RWPE1 (cell line): ENCODE measurements at regions not wholly inside any gene's neighbourhood (a gene's known extent, or its start where the extent isn't known, plus 50 kb on each side); places are given as distances from the start of the nearest gene placed in this dataset.

ENCODE experiments used
- CTCF ChIA-PET: fragments of 350-600 bp; sonication (Branson Sonifier 250); formaldehyde crosslinking; extraction: SDS; loops from one replicate; lab custom pipeline; 2021; lab: Yijun Ruan, JAX
- POLR2A ChIA-PET: fragments of 400-600 bp; formaldehyde crosslinking; extraction: SDS; loops from one replicate; lab custom pipeline; 2020; ENCODE audit warnings: antibody characterized with exemption; ENCODE audit not compliant: low non-redundant PET; lab: Yijun Ruan, JAX
- DNase-seq: peaks from one replicate; pipeline ENCODE4 v3.0.0; 2012; ENCODE audit warnings: low spot score
- H3K27ac ChIP-seq: fragments of 450-650 bp; 2 replicates; pipeline ENCODE4 v1.5.1; 2017
- TF ChIP-seq, protein P1 (sequence below): fragments of 450-650 bp; conservative IDR thresholded peaks from 2 replicates; pipeline ENCODE4 v1.5.1; 2017; ENCODE audit warnings: low read depth, mild to moderate bottlenecking

- H3K27ac ChIP-seq, result no peak overlapping the region
- no peak for DNase-seq
- POLR2A ChIA-PET, result no interaction called here
- CTCF ChIA-PET, result no interaction called here
- TF ChIP-seq, protein P1, sequence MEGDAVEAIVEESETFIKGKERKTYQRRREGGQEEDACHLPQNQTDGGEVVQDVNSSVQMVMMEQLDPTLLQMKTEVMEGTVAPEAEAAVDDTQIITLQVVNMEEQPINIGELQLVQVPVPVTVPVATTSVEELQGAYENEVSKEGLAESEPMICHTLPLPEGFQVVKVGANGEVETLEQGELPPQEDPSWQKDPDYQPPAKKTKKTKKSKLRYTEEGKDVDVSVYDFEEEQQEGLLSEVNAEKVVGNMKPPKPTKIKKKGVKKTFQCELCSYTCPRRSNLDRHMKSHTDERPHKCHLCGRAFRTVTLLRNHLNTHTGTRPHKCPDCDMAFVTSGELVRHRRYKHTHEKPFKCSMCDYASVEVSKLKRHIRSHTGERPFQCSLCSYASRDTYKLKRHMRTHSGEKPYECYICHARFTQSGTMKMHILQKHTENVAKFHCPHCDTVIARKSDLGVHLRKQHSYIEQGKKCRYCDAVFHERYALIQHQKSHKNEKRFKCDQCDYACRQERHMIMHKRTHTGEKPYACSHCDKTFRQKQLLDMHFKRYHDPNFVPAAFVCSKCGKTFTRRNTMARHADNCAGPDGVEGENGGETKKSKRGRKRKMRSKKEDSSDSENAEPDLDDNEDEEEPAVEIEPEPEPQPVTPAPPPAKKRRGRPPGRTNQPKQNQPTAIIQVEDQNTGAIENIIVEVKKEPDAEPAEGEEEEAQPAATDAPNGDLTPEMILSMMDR, result no peak
These were observed 145.9 kb upstream of the TBX20 start for GRCh38 chr7:35399840-35400239.

DNA sequence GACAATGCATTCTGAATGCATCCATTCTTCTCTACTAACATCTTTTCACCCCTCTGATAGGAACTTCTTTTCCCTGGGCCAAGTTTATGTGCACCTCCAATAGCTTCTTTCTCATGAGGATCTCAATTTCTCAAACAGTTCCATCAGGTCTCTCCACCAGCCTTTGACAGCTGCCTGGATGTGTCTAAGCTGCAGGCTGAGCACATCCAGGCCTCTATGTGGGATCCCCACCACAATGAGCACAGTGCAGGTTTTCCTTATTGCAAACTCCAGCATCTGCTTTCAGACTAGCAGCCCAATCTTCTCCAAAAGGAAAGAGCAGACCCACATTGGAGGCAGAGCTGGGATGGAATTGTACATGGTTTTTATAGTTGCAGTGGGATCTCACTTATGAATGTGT is 145.3 kb upstream of the TBX20 start:
- ChIA-PET POLR2A (no interaction called here), CTCF (no interaction called here)
- H3K27ac ChIP-seq, result no peak overlapping the region
- TF ChIP-seq, protein P1, result no peak
- DNase-seq, result no peak

- ChIA-PET POLR2A (no interaction called here), CTCF (interaction anchor here (0.7 kb wide), 1 partner anchor 31 kb away, joined by 3 read pairs; no protein-coding TSS in a partner anchor)
- DNase-seq, result no peak
- TF ChIP-seq, protein P1, result no peak
- no peak overlapping the region for H3K27ac ChIP-seq
These were observed 144.6 kb upstream of the TBX20 start for GRCh38 chr7:35398518-35398917.

- POLR2A ChIA-PET, result no interaction called here
- H3K27ac ChIP-seq, result no peak overlapping the region
- CTCF ChIA-PET, result no interaction called here
These were observed 136.2 kb upstream of the TBX20 start for GRCh38 chr7:35390146-35390545.

GRCh38 chr7:35389636-35390035 is 135.7 kb upstream of the TBX20 start:
- peak; percentile 54 for DNase-seq
- H3K27ac ChIP-seq, result no peak overlapping the region
- TF ChIP-seq, protein P1, result no peak
- POLR2A ChIA-PET, result no interaction called here
- CTCF ChIA-PET, result no interaction called here

More at GRCh38 chr7:35390146-35390545, 136.2 kb upstream of the TBX20 start:
- TF ChIP-seq, protein P1, result no peak
- DNase-seq, result no peak

DNA sequence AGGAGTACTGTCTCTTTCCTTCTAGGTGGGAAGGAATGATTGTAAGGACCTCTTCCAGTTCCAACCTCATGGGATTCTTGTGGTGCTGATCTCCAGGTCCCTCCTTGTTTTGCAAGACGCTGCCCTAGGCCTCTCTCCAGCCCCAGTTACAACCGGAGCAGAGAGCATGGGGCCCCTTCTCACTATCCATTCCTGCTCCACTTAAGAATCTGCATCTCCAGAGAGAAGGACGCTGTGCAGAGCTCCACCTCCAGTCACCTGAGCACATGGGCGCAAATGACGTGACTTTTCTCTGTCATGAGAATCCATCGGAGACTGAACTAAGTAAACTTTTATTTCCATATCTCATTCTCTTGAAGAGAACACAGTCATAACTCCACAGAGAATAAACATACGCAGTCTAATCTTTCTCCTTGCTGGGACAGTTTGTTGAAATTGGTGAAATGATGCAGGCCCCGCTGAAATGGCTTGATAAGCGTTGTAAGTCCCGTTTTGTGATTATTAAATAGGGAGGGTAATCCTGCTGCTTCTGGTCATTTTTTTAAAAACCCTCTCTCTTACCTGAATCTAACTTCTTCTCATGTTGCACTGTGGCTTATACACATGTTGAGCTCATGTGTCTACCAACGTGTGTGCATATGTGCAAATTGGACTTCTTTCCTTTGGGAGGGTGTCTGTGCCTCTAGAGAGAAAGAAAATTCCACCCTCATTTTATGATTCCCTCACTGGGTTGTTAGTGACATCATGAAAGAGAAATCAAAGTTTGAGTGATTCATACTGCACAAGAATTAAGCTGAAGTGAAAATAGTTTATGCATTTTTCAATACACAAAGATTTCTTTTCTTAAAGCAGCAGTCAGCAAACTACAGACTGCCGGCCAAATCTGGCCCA is 133.2 kb upstream of the TBX20 start:
- ChIA-PET CTCF (no interaction called here), POLR2A (no interaction called here)
- no peak for DNase-seq
- TF ChIP-seq, protein P1, result no peak
- no peak overlapping the region for H3K27ac ChIP-seq
